ENCODE measurements at regions not wholly inside any gene's neighbourhood (a gene's known extent, or its start where the extent isn't known, plus 50 kb on each side); places are given as distances from the start of the nearest gene placed in this dataset.

GRCh38 chr13:106958621-106959048 is 390.7 kb upstream of the ARGLU1 start:
- H3K4me3 ChIP-seq (ENCODE audit: control insufficient read depth, low read depth, low read length), result no peak overlapping the region
- TF ChIP-seq CTCF (IDR thresholded peaks at IDR 0.05; ENCODE audit: control insufficient read depth, insufficient read depth, low read depth, low read length, missing control alignments), result no peak
- DNase-seq (ENCODE audit: low read depth), result no peak

- no peak for DNase-seq (ENCODE audit: low read depth)
- TF ChIP-seq CTCF (IDR thresholded peaks at IDR 0.05; ENCODE audit: control insufficient read depth, insufficient read depth, low read depth, low read length, missing control alignments), result no peak
- no peak overlapping the region for H3K4me3 ChIP-seq (ENCODE audit: control insufficient read depth, low read depth, low read length)
These were observed 374.6 kb upstream of the ARGLU1 start for GRCh38 chr13:106942563-106942962.

- DNase-seq (ENCODE audit: low read depth), result no peak
- TF ChIP-seq CTCF (IDR thresholded peaks at IDR 0.05; ENCODE audit: control insufficient read depth, insufficient read depth, low read depth, low read length, missing control alignments), result no peak
- H3K4me3 ChIP-seq (ENCODE audit: control insufficient read depth, low read depth, low read length), result no peak overlapping the region
These were observed 373.8 kb upstream of the ARGLU1 start for GRCh38 chr13:106941779-106942178.

- no peak for DNase-seq (ENCODE audit: low read depth)
- H3K4me3 ChIP-seq (ENCODE audit: control insufficient read depth, low read depth, low read length), result no peak overlapping the region
- no peak for TF ChIP-seq CTCF (IDR thresholded peaks at IDR 0.05; ENCODE audit: control insufficient read depth, insufficient read depth, low read depth, low read length, missing control alignments)
These were observed 359.5 kb upstream of the ARGLU1 start for GRCh38 chr13:106927421-106927820.

GRCh38 chr13:106922384-106922783 is 354.4 kb upstream of the ARGLU1 start:
- TF ChIP-seq CTCF (IDR thresholded peaks at IDR 0.05; ENCODE audit: control insufficient read depth, insufficient read depth, low read depth, low read length, missing control alignments), result no peak
- no peak overlapping the region for H3K4me3 ChIP-seq (ENCODE audit: control insufficient read depth, low read depth, low read length)
- DNase-seq (ENCODE audit: low read depth), result no peak

- TF ChIP-seq CTCF (IDR thresholded peaks at IDR 0.05; ENCODE audit: control insufficient read depth, insufficient read depth, low read depth, low read length, missing control alignments), result no peak
- DNase-seq (ENCODE audit: low read depth), result no peak
- no peak overlapping the region for H3K4me3 ChIP-seq (ENCODE audit: control insufficient read depth, low read depth, low read length)
These were observed 351.7 kb upstream of the ARGLU1 start for GRCh38 chr13:106919638-106920037.

- H3K4me3 ChIP-seq (ENCODE audit: control insufficient read depth, low read depth, low read length), result no peak overlapping the region
- TF ChIP-seq CTCF (IDR thresholded peaks at IDR 0.05; ENCODE audit: control insufficient read depth, insufficient read depth, low read depth, low read length, missing control alignments), result no peak
- DNase-seq (ENCODE audit: low read depth), result no peak
These were observed 351.2 kb upstream of the ARGLU1 start for GRCh38 chr13:106919133-106919532.
